ENCODE measurements at regions not wholly inside any gene's neighbourhood (a gene's known extent, or its start where the extent isn't known, plus 50 kb on each side); places are given as distances from the start of the nearest gene placed in this dataset.
"Not testable (repeated sequence)": the region's sequence is repeated elsewhere in the genome, so short reads cannot be mapped to it uniquely, and the experiment has no call there.

GRCh38 chr6:76764057-76764456 lies 691.6 kb upstream of the IMPG1 start:
- TF ChIP-seq, protein P1, sequence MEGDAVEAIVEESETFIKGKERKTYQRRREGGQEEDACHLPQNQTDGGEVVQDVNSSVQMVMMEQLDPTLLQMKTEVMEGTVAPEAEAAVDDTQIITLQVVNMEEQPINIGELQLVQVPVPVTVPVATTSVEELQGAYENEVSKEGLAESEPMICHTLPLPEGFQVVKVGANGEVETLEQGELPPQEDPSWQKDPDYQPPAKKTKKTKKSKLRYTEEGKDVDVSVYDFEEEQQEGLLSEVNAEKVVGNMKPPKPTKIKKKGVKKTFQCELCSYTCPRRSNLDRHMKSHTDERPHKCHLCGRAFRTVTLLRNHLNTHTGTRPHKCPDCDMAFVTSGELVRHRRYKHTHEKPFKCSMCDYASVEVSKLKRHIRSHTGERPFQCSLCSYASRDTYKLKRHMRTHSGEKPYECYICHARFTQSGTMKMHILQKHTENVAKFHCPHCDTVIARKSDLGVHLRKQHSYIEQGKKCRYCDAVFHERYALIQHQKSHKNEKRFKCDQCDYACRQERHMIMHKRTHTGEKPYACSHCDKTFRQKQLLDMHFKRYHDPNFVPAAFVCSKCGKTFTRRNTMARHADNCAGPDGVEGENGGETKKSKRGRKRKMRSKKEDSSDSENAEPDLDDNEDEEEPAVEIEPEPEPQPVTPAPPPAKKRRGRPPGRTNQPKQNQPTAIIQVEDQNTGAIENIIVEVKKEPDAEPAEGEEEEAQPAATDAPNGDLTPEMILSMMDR (IDR thresholded peaks at IDR 0.05; ENCODE audit: insufficient read depth, low read depth, low read length), result no peak
- no peak overlapping the region for H3K4me3 ChIP-seq (ENCODE audit: low read depth, low read length)
- DNase-seq (ENCODE audit: low read depth), result no peak
- ChIA-PET POLR2A (no interaction called here), CTCF (no interaction called here)
- no peaks in the 10 kb centered on the region for H3K27me3 ChIP-seq (ENCODE audit: control insufficient read depth, insufficient read depth, low read length)
- H3K36me3 ChIP-seq (ENCODE audit: control insufficient read depth, insufficient read depth, low read length), result no peaks in the 10 kb centered on the region

- H3K36me3 ChIP-seq (ENCODE audit: control insufficient read depth, insufficient read depth, low read length), result no peaks in the 10 kb centered on the region
- no peak overlapping the region for H3K4me3 ChIP-seq (ENCODE audit: low read depth, low read length)
- TF ChIP-seq, protein P1 (IDR thresholded peaks at IDR 0.05; ENCODE audit: insufficient read depth, low read depth, low read length), result no peak
- POLR2A ChIA-PET, result no interaction called here
- no peaks in the 10 kb centered on the region for H3K27me3 ChIP-seq (ENCODE audit: control insufficient read depth, insufficient read depth, low read length)
- CTCF ChIA-PET, result no interaction called here
- DNase-seq (ENCODE audit: low read depth), result no peak
These were observed 680.4 kb upstream of the IMPG1 start for GRCh38 chr6:76752841-76753240.

GRCh38 chr6:76745388-76745787 lies 672.9 kb upstream of the IMPG1 start:
- DNase-seq (ENCODE audit: low read depth); H3K27me3 ChIP-seq (ENCODE audit: control insufficient read depth, insufficient read depth, low read length); H3K4me3 ChIP-seq (ENCODE audit: low read depth, low read length); POLR2A ChIA-PET; H3K36me3 ChIP-seq (ENCODE audit: control insufficient read depth, insufficient read depth, low read length); CTCF ChIA-PET: not testable (repeated sequence)

- H3K36me3 ChIP-seq (ENCODE audit: control insufficient read depth, insufficient read depth, low read length); POLR2A ChIA-PET; CTCF ChIA-PET: not testable (repeated sequence)
These were observed 671.8 kb upstream of the IMPG1 start for GRCh38 chr6:76744151-76744720.

GRCh38 chr6:76742919-76743318 lies 670.5 kb upstream of the IMPG1 start:
- Histone ChIP-seq H3K36me3 (ENCODE audit: control insufficient read depth, insufficient read depth, low read length) (no peaks in the 10 kb centered on the region), H3K4me3 (ENCODE audit: low read depth, low read length) (no peak overlapping the region), H3K27me3 (ENCODE audit: control insufficient read depth, insufficient read depth, low read length) (no peaks in the 10 kb centered on the region)
- DNase-seq (ENCODE audit: low read depth), result no peak
- ChIA-PET CTCF (no interaction called here), POLR2A (no interaction called here)
- TF ChIP-seq, protein P1 (IDR thresholded peaks at IDR 0.05; ENCODE audit: insufficient read depth, low read depth, low read length), result no peak

More at GRCh38 chr6:76744151-76744720, 671.8 kb upstream of the IMPG1 start:
- not testable (repeated sequence) for DNase-seq (ENCODE audit: low read depth); H3K27me3 ChIP-seq (ENCODE audit: control insufficient read depth, insufficient read depth, low read length); H3K4me3 ChIP-seq (ENCODE audit: low read depth, low read length)

GRCh38 chr6:76719449-76719848 lies 647.0 kb upstream of the IMPG1 start:
- ChIA-PET POLR2A (no interaction called here), CTCF (no interaction called here)
- DNase-seq (ENCODE audit: low read depth), result no peak
- no peak overlapping the region for H3K4me3 ChIP-seq (ENCODE audit: low read depth, low read length)
- TF ChIP-seq, protein P1 (IDR thresholded peaks at IDR 0.05; ENCODE audit: insufficient read depth, low read depth, low read length), result no peak
- no peaks in the 10 kb centered on the region for H3K36me3 ChIP-seq (ENCODE audit: control insufficient read depth, insufficient read depth, low read length)
- H3K27me3 ChIP-seq (ENCODE audit: control insufficient read depth, insufficient read depth, low read length), result no peaks in the 10 kb centered on the region

Data from BJ (cell line).